ENCODE measurements at regions not wholly inside any gene's neighbourhood (a gene's known extent, or its start where the extent isn't known, plus 50 kb on each side); places are given as distances from the start of the nearest gene placed in this dataset.
A peak's percentile ranks its signal among the peaks of the same experiment; 100 is the strongest.
"Not testable (repeated sequence)": the region's sequence is repeated elsewhere in the genome, so short reads cannot be mapped to it uniquely, and the experiment has no call there.

DNA sequence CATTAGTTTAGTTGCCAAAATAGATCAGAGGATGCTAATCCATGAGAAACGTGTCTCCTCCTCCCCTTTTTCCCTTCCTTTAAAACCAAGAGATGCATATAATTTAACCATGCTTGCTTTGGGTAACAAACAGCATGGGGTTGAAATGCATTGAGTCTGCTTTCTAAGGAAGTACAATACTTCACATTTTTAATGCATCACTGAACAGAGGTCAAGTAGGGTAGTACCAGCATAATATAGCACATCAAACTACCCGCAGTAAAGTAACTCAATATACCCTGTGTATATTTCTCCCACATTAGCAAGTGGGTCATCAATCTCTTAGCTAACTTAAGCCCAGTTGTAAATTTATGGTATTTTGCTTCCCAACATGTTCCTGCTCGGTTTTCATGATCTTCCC is 239.3 kb upstream of the SEMA3C start:
- H3K27me3 Mint-ChIP-seq: no peaks in the 10 kb centered on the region
- no peaks in the 10 kb centered on the region for H3K36me3 Mint-ChIP-seq
- peak overlapping the region; percentile 16 for H3K4me3 Mint-ChIP-seq
- DNase-seq (ENCODE audit: extremely low spot score, unreplicated experiment): no peak
- peaks cover 43% of the 10 kb centered on the region for H3K4me1 Mint-ChIP-seq (ENCODE audit: unreplicated experiment)
- peaks cover 3% of the 10 kb centered on the region for H3K9me3 Mint-ChIP-seq
- no peak for TF ChIP-seq CTCF (conservative IDR thresholded peaks at IDR 0.05)
- H3K27ac Mint-ChIP-seq: no peak overlapping the region

DNA sequence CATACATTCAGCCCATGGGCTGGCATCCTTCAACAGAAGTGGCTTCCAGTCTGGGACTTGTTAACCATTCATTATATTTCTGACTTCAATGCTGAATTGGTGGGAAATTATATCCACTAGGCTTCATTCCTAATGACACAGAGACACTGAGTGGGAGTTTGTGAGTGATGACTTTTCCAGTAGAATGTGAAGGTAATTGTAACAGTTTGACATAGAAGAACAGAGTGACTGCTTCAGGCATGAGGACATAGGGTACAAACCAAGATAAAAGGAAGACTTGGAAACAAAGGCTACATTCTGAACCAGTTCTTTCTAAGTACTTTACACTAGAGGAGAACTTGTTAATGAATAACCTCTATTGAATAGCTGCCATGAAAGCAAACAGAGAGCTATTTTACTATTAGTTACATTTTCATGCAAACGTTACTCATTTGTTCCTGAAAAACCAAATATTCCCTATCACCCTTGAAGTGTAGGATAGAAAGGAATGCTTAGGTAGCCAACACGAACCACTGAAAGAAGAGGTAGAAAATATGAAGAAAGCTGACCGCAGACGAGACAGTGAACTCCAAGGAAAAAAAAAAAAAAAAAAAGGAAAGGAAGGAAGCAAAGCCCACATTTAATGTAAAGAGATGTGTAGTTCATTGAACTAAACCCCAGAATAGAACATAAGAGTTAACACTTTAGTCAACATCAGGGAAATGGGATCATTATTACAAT is 237.0 kb upstream of the SEMA3C start:
- H3K36me3 Mint-ChIP-seq: no peaks in the 10 kb centered on the region
- peak overlapping the region; percentile 15 for H3K4me3 Mint-ChIP-seq
- H3K27ac Mint-ChIP-seq: peak overlapping the region; percentile 66
- peaks cover 50% of the 10 kb centered on the region for H3K4me1 Mint-ChIP-seq (ENCODE audit: unreplicated experiment)
- DNase-seq (ENCODE audit: extremely low spot score, unreplicated experiment): no peak
- TF ChIP-seq CTCF (conservative IDR thresholded peaks at IDR 0.05): no peak
- no peaks in the 10 kb centered on the region for H3K27me3 Mint-ChIP-seq
- H3K9me3 Mint-ChIP-seq: no peaks in the 10 kb centered on the region

DNA sequence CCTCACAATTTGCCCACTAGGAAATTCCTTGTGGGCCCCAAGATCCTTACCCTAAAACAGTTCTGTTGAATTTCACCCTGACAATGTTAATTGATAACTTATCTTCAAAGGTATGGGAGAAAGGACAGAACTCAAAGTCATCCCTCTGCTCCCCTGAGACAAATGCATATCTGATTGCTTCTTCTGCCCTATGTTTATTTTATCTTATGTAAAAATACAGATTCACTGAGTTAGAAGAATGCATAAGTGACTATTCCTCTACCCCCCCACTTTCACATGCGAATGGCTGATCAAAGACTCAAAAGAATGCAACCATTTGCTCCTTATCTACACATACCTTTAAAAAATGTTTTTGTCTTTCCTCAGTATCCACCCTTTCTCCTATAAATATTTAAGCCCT is 235.7 kb upstream of the SEMA3C start:
- Mint-ChIP-seq H3K36me3 (no peaks in the 10 kb centered on the region), H3K27me3 (no peaks in the 10 kb centered on the region), H3K4me3 (no peak overlapping the region), H3K9me3 (no peaks in the 10 kb centered on the region), H3K27ac (peak overlapping the region; percentile 52), H3K4me1 (ENCODE audit: unreplicated experiment) (peaks cover 50% of the 10 kb centered on the region)
- no peak for TF ChIP-seq CTCF (conservative IDR thresholded peaks at IDR 0.05)
- no peak for DNase-seq (ENCODE audit: extremely low spot score, unreplicated experiment)

GRCh38 chr7:81152925-81153324 is 234.1 kb upstream of the SEMA3C start:
- not testable (repeated sequence) for H3K27ac Mint-ChIP-seq; H3K4me3 Mint-ChIP-seq; DNase-seq (ENCODE audit: extremely low spot score, unreplicated experiment); H3K27me3 Mint-ChIP-seq; H3K36me3 Mint-ChIP-seq; H3K9me3 Mint-ChIP-seq
- H3K4me1 Mint-ChIP-seq (ENCODE audit: unreplicated experiment): peaks cover 39% of the 10 kb centered on the region

DNA sequence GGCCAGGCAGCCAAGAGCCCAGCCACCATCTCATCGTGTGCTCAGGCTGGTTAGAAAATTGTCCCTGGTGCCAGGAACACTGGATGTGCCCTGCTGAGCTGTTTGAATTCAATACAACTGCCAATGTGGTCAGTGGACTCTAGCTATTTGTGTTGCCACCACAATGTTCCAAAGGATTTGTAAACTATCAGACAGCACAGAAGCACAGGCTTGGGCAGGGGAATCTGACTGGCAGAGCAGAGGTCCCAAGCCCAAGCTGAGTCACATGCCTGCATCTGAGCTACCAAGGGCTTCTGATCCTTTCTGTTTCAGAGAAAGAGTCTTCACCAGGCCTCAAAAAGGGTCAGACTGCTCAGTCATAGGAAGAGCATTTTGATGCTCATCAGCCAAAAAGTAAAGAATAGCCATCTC is 232.1 kb upstream of the SEMA3C start:
- no peak for DNase-seq (ENCODE audit: extremely low spot score, unreplicated experiment)
- Mint-ChIP-seq H3K27me3 (no peaks in the 10 kb centered on the region), H3K4me3 (no peak overlapping the region), H3K9me3 (no peaks in the 10 kb centered on the region), H3K27ac (no peak overlapping the region), H3K4me1 (ENCODE audit: unreplicated experiment) (peaks cover 22% of the 10 kb centered on the region), H3K36me3 (no peaks in the 10 kb centered on the region)
- no peak for TF ChIP-seq CTCF (conservative IDR thresholded peaks at IDR 0.05)

DNA sequence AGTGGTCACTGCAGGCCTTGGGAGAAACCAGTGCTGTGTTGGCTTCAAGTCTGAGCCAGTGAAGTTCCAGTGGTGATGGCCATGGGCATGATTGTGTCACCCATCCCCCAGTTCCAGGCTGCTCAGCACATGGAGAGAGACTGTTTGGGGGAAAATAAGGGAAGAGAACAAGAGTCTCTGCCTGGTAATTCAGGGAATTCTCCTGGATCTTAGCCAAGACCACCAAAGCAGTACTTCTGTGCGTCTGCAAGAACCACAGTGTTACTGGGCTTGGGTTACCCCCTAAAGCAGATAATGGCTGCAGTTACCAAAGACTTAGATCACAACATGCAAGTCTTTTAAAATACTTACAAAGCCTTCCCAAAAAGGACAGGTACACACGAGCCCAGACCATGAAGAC is 225.0 kb upstream of the SEMA3C start:
- TF ChIP-seq CTCF (conservative IDR thresholded peaks at IDR 0.05): no peak
- H3K36me3 Mint-ChIP-seq: no peaks in the 10 kb centered on the region
- no peak for DNase-seq (ENCODE audit: extremely low spot score, unreplicated experiment)
- peaks cover 5% of the 10 kb centered on the region for H3K9me3 Mint-ChIP-seq
- H3K4me1 Mint-ChIP-seq (ENCODE audit: unreplicated experiment): no peaks in the 10 kb centered on the region
- no peaks in the 10 kb centered on the region for H3K27me3 Mint-ChIP-seq
- H3K4me3 Mint-ChIP-seq: no peak overlapping the region
- H3K27ac Mint-ChIP-seq: no peak overlapping the region

GRCh38 chr7:81141257-81142205 is 222.7 kb upstream of the SEMA3C start:
- H3K27ac Mint-ChIP-seq: not testable (repeated sequence)

More at GRCh38 chr7:81141257-81142205, 222.7 kb upstream of the SEMA3C start:
- H3K27me3 Mint-ChIP-seq; H3K4me3 Mint-ChIP-seq; H3K36me3 Mint-ChIP-seq; H3K9me3 Mint-ChIP-seq; H3K4me1 Mint-ChIP-seq (ENCODE audit: unreplicated experiment); DNase-seq (ENCODE audit: extremely low spot score, unreplicated experiment): not testable (repeated sequence)

All from type B pancreatic cell (in vitro differentiated cells).